GM23338 (cell line): ENCODE measurements at regions not wholly inside any gene's neighbourhood (a gene's known extent, or its start where the extent isn't known, plus 50 kb on each side); places are given as distances from the start of the nearest gene placed in this dataset.

Source experiments
- ATAC-seq: fragments of 200-7000 bp; cut with Tn5 transposase; 3 replicates; pipeline ENCODE4 v1.9.1; 2020
- DNase-seq: peaks from one replicate; pipeline ENCODE4 v3.0.0-alpha.2; 2015; ENCODE audit warnings: low spot score
- H2AFZ ChIP-seq: fragments of 200-600 bp; sonication (generic); 2 replicates; pipeline ENCODE4 v1.8.0; 2016; ENCODE audit warnings: antibody characterized with exemption, mild to moderate bottlenecking, moderate library complexity
- H3F3A ChIP-seq: fragments of 200-600 bp; sonication (generic); replicated peaks from 2 replicates; pipeline ENCODE4 v1.8.0; 2017; ENCODE audit warnings: antibody characterized with exemption, mixed run types, low read depth
- H3K27ac ChIP-seq: fragments of 200-600 bp; sonication (generic); 2 replicates; pipeline ENCODE4 v1.6.1; 2016; ENCODE audit warnings: low read depth
- H3K27me3 ChIP-seq: fragments of 200-600 bp; sonication (generic); 2 replicates; pipeline ENCODE4 v1.8.0; 2016; ENCODE audit warnings: mild to moderate bottlenecking, mixed run types, moderate library complexity; ENCODE audit not compliant: insufficient read depth
- H3K36me3 ChIP-seq: fragments of 200-600 bp; sonication (generic); 2 replicates; pipeline ENCODE4 v1.8.0; 2016; ENCODE audit warnings: mild to moderate bottlenecking; ENCODE audit not compliant: insufficient read depth
- H3K4me1 ChIP-seq: fragments of 200-600 bp; sonication (generic); 2 replicates; pipeline ENCODE4 v1.8.0; 2016; ENCODE audit warnings: mild to moderate bottlenecking, moderate library complexity; ENCODE audit not compliant: insufficient read depth
- H3K4me2 ChIP-seq: fragments of 200-600 bp; sonication (generic); 2 replicates; pipeline ENCODE4 v1.7.1; 2017; ENCODE audit warnings: mixed run types
- H3K4me3 ChIP-seq: fragments of 200-600 bp; sonication (generic); 2 replicates; pipeline ENCODE4 v1.6.1; 2016; ENCODE audit warnings: mixed run types
- H3K79me2 ChIP-seq: fragments of 200-600 bp; sonication (generic); replicated peaks from 2 replicates; pipeline ENCODE4 v1.8.0; 2017; ENCODE audit warnings: mild to moderate bottlenecking; ENCODE audit not compliant: insufficient read depth
- H3K9me2 ChIP-seq: fragments of 200-600 bp; sonication (generic); 2 replicates; pipeline ENCODE4 v1.8.0; 2017; ENCODE audit not compliant: insufficient read depth
- H4K20me1 ChIP-seq: fragments of 200-600 bp; sonication (generic); replicated peaks from 2 replicates; pipeline ENCODE4 v1.8.0; 2017; ENCODE audit warnings: mild to moderate bottlenecking; ENCODE audit not compliant: insufficient read depth
- H3K27ac Mint-ChIP-seq: 2 replicates; pipeline ENCODE4 v1.8.0; 2020; ENCODE audit warnings: inconsistent platforms, mild to moderate bottlenecking, moderate library complexity, mixed read lengths
- H3K27me3 Mint-ChIP-seq: 3 replicates; pipeline ENCODE4 v1.8.0; 2022; ENCODE audit warnings: low read depth, mild to moderate bottlenecking, moderate library complexity, mixed read lengths, inconsistent platforms; ENCODE audit not compliant: insufficient read depth, poor library complexity
- H3K36me3 Mint-ChIP-seq: 3 replicates; pipeline ENCODE4 v1.8.0; 2021; ENCODE audit warnings: low read depth, mild to moderate bottlenecking, inconsistent platforms, moderate library complexity, mixed read lengths
- H3K4me1 Mint-ChIP-seq: 3 replicates; pipeline ENCODE4 v1.8.0; 2020; ENCODE audit warnings: mild to moderate bottlenecking, inconsistent platforms, mixed read lengths
- H3K4me3 Mint-ChIP-seq: 3 replicates; pipeline ENCODE4 v1.8.0; 2021; ENCODE audit warnings: moderate library complexity, mild to moderate bottlenecking, inconsistent platforms, mixed read lengths
- H3K9me3 Mint-ChIP-seq: 3 replicates; pipeline ENCODE4 v1.8.0; 2020; ENCODE audit warnings: moderate library complexity, mild to moderate bottlenecking, inconsistent platforms, mixed read lengths
- CREB1 ChIP-seq: fragments of 250-450 bp; sonication (Bioruptor Pico); IDR thresholded peaks from 2 replicates; pipeline ENCODE4 v1.5.0; 2020; ENCODE audit warnings: low read depth, mild to moderate bottlenecking, moderate library complexity
- CTCF ChIP-seq, 2 experiments: fragments of 200-600 bp in 1 of 2; sonication (generic) in 1 of 2; conservative IDR thresholded peaks; 2 replicates each; pipeline versions ENCODE4 v1.5.1 to v1.6.1; 2016 to 2017; ENCODE audit warnings: antibody characterized with exemption in 2 of 2, low read depth in 2 of 2, mild to moderate bottlenecking in 2 of 2, moderate library complexity in 1 of 2
- EZH2 ChIP-seq: fragments of 200-600 bp; sonication (generic); IDR thresholded peaks from one replicate; pipeline ENCODE4 v1.8.0; 2017; ENCODE audit warnings: antibody characterized with exemption, mild to moderate bottlenecking, low read depth; ENCODE audit not compliant: unreplicated experiment
- EZH2phosphoT487 ChIP-seq: fragments of 200-600 bp; sonication (generic); IDR thresholded peaks from one replicate; pipeline ENCODE4 v1.8.1; 2018; ENCODE audit warnings: antibody characterized with exemption; ENCODE audit not compliant: unreplicated experiment
- NANOG ChIP-seq: IDR thresholded peaks from 2 replicates; pipeline ENCODE4 v1.6.1; 2016; ENCODE audit warnings: antibody characterized with exemption, borderline replicate concordance
- POLR2AphosphoS5 ChIP-seq: IDR thresholded peaks from 2 replicates; pipeline ENCODE4 v1.6.1; 2016; ENCODE audit warnings: antibody characterized with exemption, low read depth
- REST ChIP-seq: IDR thresholded peaks from one replicate; pipeline ENCODE4 v1.6.1; 2018; ENCODE audit warnings: antibody characterized with exemption; ENCODE audit not compliant: unreplicated experiment
- STAT1 ChIP-seq: IDR thresholded peaks from one replicate; pipeline ENCODE4 v1.6.1; 2016; ENCODE audit warnings: antibody characterized with exemption; ENCODE audit not compliant: unreplicated experiment
- ZNF114 ChIP-seq: fragments of 250-450 bp; sonication (Bioruptor Pico); IDR thresholded peaks from 2 replicates; pipeline ENCODE4 v1.5.0; 2020; ENCODE audit warnings: mild to moderate bottlenecking, moderate library complexity
- ZNF331 ChIP-seq: fragments of 250-450 bp; sonication (Bioruptor Pico); IDR thresholded peaks from 2 replicates; pipeline ENCODE4 v1.5.0; 2020; ENCODE audit warnings: low read depth, mild to moderate bottlenecking, moderate library complexity
- TF ChIP-seq, protein P1 (sequence below): fragments of 250-450 bp; sonication (Bioruptor Pico); IDR thresholded peaks from 2 replicates; pipeline ENCODE4 v1.5.0; 2020; ENCODE audit warnings: mild to moderate bottlenecking, moderate library complexity

- TF ChIP-seq, protein P1, sequence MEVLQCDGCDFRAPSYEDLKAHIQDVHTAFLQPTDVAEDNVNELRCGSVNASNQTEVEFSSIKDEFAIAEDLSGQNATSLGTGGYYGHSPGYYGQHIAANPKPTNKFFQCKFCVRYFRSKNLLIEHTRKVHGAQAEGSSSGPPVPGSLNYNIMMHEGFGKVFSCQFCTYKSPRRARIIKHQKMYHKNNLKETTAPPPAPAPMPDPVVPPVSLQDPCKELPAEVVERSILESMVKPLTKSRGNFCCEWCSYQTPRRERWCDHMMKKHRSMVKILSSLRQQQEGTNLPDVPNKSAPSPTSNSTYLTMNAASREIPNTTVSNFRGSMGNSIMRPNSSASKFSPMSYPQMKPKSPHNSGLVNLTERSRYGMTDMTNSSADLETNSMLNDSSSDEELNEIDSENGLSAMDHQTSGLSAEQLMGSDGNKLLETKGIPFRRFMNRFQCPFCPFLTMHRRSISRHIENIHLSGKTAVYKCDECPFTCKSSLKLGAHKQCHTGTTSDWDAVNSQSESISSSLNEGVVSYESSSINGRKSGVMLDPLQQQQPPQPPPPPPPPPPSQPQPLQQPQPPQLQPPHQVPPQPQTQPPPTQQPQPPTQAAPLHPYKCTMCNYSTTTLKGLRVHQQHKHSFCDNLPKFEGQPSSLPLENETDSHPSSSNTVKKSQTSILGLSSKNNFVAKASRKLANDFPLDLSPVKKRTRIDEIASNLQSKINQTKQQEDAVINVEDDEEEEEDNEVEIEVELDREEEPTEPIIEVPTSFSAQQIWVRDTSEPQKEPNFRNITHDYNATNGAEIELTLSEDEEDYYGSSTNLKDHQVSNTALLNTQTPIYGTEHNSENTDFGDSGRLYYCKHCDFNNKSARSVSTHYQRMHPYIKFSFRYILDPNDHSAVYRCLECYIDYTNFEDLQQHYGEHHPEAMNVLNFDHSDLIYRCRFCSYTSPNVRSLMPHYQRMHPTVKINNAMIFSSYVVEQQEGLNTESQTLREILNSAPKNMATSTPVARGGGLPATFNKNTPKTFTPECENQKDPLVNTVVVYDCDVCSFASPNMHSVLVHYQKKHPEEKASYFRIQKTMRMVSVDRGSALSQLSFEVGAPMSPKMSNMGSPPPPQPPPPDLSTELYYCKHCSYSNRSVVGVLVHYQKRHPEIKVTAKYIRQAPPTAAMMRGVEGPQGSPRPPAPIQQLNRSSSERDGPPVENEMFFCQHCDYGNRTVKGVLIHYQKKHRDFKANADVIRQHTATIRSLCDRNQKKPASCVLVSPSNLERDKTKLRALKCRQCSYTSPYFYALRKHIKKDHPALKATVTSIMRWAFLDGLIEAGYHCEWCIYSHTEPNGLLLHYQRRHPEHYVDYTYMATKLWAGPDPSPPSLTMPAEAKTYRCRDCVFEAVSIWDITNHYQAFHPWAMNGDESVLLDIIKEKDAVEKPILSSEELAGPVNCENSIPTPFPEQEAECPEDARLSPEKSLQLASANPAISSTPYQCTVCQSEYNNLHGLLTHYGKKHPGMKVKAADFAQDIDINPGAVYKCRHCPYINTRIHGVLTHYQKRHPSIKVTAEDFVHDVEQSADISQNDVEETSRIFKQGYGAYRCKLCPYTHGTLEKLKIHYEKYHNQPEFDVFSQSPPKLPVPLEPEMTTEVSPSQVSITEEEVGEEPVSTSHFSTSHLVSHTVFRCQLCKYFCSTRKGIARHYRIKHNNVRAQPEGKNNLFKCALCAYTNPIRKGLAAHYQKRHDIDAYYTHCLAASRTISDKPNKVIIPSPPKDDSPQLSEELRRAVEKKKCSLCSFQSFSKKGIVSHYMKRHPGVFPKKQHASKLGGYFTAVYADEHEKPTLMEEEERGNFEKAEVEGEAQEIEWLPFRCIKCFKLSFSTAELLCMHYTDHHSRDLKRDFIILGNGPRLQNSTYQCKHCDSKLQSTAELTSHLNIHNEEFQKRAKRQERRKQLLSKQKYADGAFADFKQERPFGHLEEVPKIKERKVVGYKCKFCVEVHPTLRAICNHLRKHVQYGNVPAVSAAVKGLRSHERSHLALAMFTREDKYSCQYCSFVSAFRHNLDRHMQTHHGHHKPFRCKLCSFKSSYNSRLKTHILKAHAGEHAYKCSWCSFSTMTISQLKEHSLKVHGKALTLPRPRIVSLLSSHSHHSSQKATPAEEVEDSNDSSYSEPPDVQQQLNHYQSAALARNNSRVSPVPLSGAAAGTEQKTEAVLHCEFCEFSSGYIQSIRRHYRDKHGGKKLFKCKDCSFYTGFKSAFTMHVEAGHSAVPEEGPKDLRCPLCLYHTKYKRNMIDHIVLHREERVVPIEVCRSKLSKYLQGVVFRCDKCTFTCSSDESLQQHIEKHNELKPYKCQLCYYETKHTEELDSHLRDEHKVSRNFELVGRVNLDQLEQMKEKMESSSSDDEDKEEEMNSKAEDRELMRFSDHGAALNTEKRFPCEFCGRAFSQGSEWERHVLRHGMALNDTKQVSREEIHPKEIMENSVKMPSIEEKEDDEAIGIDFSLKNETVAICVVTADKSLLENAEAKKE = no peak
- no peak for TF ChIP-seq NANOG
- no peak for TF ChIP-seq ZNF114 (CRISPR knock-in tag)
These were observed 177.5 kb upstream of the GRIA4 start (continued) for GRCh38 chr11:105432241-105432995.

GRCh38 chr11:105429096-105429910, 180.6 kb upstream of the GRIA4 start:
- H3K4me2 ChIP-seq = no peak overlapping the region
- Mint-ChIP-seq H3K9me3 (no peaks in the 10 kb centered on the region; the same call in 2 of the 3 replicates), H3K4me3 (no peak overlapping the region), H3K27ac (no peak overlapping the region), H3K36me3 (no peaks in the 10 kb centered on the region), H3K4me1 (no peaks in the 10 kb centered on the region), H3K27me3 (no peaks in the 10 kb centered on the region)
- no peaks in the 10 kb centered on the region for H3K36me3 ChIP-seq
- H3K4me3 ChIP-seq = no peak overlapping the region
- no peaks in the 10 kb centered on the region for H3K9me2 ChIP-seq
- no peaks in the 10 kb centered on the region for H3K79me2 ChIP-seq
- DNase-seq (no peak), ATAC-seq (no peak)
- no peaks in the 10 kb centered on the region for H3K27me3 ChIP-seq
- H3K4me1 ChIP-seq = no peaks in the 10 kb centered on the region
- H2AFZ ChIP-seq = no peak overlapping the region
- no peaks in the 10 kb centered on the region for H3F3A ChIP-seq
- no peak overlapping the region for H3K27ac ChIP-seq
- H4K20me1 ChIP-seq = no peaks in the 10 kb centered on the region
- TF ChIP-seq CTCF (conservative IDR thresholded peaks at IDR 0.05; ENCODE audit: low read depth in 2 of 2) = no peak
- TF ChIP-seq EZH2 = no peak
- no peak for TF ChIP-seq POLR2AphosphoS5
- TF ChIP-seq CREB1 (CRISPR knock-in tag) = no peak
- no peak for TF ChIP-seq STAT1
- no peak for TF ChIP-seq NANOG
- TF ChIP-seq EZH2phosphoT487 = no peak
- no peak for TF ChIP-seq REST
- TF ChIP-seq ZNF331 (CRISPR knock-in tag) = no peak
